MM.1S (cell line): ENCODE measurements at regions not wholly inside any gene's neighbourhood (a gene's known extent, or its start where the extent isn't known, plus 50 kb on each side); places are given as distances from the start of the nearest gene placed in this dataset.

Experiments used
- DNase-seq: peaks from one replicate; pipeline ENCODE4 v3.0.0-alpha.2; 2015
- H2AFZ ChIP-seq: fragments of 300-600 bp; sonication (generic); 2 replicates; pipeline ENCODE4 v1.6.0; 2016; ENCODE audit warnings: antibody characterized with exemption, low read length
- H3F3A ChIP-seq: fragments of 300-600 bp; sonication (generic); 2 replicates; pipeline ENCODE4 v1.6.1; 2016; ENCODE audit warnings: mild to moderate bottlenecking, antibody characterized with exemption, low read length, moderate library complexity, mixed read lengths; ENCODE audit not compliant: insufficient read depth
- H3K27ac ChIP-seq: fragments of 300-600 bp; sonication (generic); 2 replicates; pipeline ENCODE4 v1.5.1; 2016; ENCODE audit warnings: mild to moderate bottlenecking, low read length
- H3K27me3 ChIP-seq: fragments of 300-600 bp; sonication (generic); replicated peaks from 2 replicates; pipeline ENCODE4 v1.6.0; 2016; ENCODE audit warnings: low read length; ENCODE audit not compliant: insufficient read depth
- H3K36me3 ChIP-seq: fragments of 300-600 bp; sonication (generic); replicated peaks from 2 replicates; pipeline ENCODE4 v1.6.1; 2016; ENCODE audit warnings: mild to moderate bottlenecking, low read length, mixed read lengths; ENCODE audit not compliant: insufficient read depth
- H3K4me1 ChIP-seq: fragments of 300-600 bp; sonication (generic); 2 replicates; pipeline ENCODE4 v1.6.1; 2016; ENCODE audit warnings: low read length, mixed read lengths
- H3K4me2 ChIP-seq: fragments of 300-600 bp; sonication (generic); 2 replicates; pipeline ENCODE4 v1.6.0; 2016; ENCODE audit warnings: low read depth, low read length
- H3K4me3 ChIP-seq: fragments of 300-600 bp; sonication (generic); 2 replicates; pipeline ENCODE4 v1.5.1; 2016; ENCODE audit warnings: low read length, mixed read lengths
- H3K79me2 ChIP-seq: fragments of 300-600 bp; sonication (generic); 2 replicates; pipeline ENCODE4 v1.6.1; 2016; ENCODE audit warnings: mixed run types, low read length, mixed read lengths
- H3K9ac ChIP-seq: fragments of 300-600 bp; sonication (generic); 2 replicates; pipeline ENCODE4 v1.6.1; 2016; ENCODE audit warnings: low read length, mixed read lengths
- H3K9me2 ChIP-seq: fragments of 300-600 bp; sonication (generic); replicated peaks from 2 replicates; pipeline ENCODE4 v1.6.1; 2016; ENCODE audit warnings: mild to moderate bottlenecking, low read length, mixed read lengths; ENCODE audit not compliant: insufficient read depth
- H3K9me3 ChIP-seq: fragments of 300-600 bp; sonication (generic); replicated peaks from 2 replicates; pipeline ENCODE4 v1.6.1; 2016; ENCODE audit warnings: mild to moderate bottlenecking, low read length, mixed read lengths; ENCODE audit not compliant: insufficient read depth
- H4K20me1 ChIP-seq: fragments of 300-600 bp; sonication (generic); 2 replicates; pipeline ENCODE4 v1.6.1; 2016; ENCODE audit warnings: mild to moderate bottlenecking, low read length, moderate library complexity, mixed read lengths; ENCODE audit not compliant: insufficient read depth
- EZH2 ChIP-seq: fragments of 300-600 bp; sonication (generic); optimal IDR thresholded peaks from 2 replicates; pipeline ENCODE3; 2017; ENCODE audit warnings: low read depth, mild to moderate bottlenecking, antibody characterized with exemption, low read length, mixed read lengths
- EZH2phosphoT487 ChIP-seq: fragments of 300-600 bp; sonication (generic); IDR thresholded peaks from 2 replicates; pipeline ENCODE4 v1.6.1; 2018; ENCODE audit warnings: antibody characterized with exemption, low read length
- TF ChIP-seq, protein P1 (sequence below): fragments of 300-600 bp; sonication (generic); IDR thresholded peaks from 2 replicates; pipeline ENCODE4 v1.5.1; 2016; ENCODE audit warnings: antibody characterized with exemption, low read length, mixed read lengths

DNA sequence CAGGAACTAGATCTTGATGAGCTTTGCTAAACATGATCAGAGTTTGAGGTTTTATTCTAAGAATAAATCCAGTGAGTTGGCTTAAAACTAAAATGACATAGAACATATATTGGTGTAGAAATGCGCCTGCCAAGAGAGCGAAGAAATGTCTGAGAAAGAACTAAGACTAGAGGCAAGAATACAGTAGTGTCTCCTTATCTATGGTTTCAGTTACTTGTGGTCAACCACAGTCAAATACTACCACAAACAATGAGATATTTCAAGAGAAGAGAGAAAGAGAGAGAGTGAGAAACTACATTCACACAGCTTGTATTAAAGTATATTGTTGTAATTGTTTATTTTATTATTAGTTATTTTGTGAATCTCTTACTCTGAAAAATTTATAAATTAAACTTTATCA lies 254.4 kb upstream of the CDH10 start:
- Histone ChIP-seq H2AFZ (no peak overlapping the region), H3K4me3 (no peak overlapping the region), H3K79me2 (no peaks in the 10 kb centered on the region), H3K9me2 (no peaks in the 10 kb centered on the region), H3K9ac (no peak overlapping the region), H3K4me2 (peak overlapping the region; percentile 47; the same call in 1 of the 2 replicates), H3F3A (peaks cover 6% of the 10 kb centered on the region), H3K27ac (no peak overlapping the region), H3K9me3 (no peaks in the 10 kb centered on the region), H3K4me1 (peaks cover 7% of the 10 kb centered on the region; the same call in 1 of the 2 replicates), H3K27me3 (peaks cover 59% of the 10 kb centered on the region), H4K20me1 (no peaks in the 10 kb centered on the region), H3K36me3 (no peaks in the 10 kb centered on the region)
- DNase-seq = peak; percentile 73
- TF ChIP-seq EZH2 (no peak), EZH2phosphoT487 (no peak)
- TF ChIP-seq, protein P1, sequence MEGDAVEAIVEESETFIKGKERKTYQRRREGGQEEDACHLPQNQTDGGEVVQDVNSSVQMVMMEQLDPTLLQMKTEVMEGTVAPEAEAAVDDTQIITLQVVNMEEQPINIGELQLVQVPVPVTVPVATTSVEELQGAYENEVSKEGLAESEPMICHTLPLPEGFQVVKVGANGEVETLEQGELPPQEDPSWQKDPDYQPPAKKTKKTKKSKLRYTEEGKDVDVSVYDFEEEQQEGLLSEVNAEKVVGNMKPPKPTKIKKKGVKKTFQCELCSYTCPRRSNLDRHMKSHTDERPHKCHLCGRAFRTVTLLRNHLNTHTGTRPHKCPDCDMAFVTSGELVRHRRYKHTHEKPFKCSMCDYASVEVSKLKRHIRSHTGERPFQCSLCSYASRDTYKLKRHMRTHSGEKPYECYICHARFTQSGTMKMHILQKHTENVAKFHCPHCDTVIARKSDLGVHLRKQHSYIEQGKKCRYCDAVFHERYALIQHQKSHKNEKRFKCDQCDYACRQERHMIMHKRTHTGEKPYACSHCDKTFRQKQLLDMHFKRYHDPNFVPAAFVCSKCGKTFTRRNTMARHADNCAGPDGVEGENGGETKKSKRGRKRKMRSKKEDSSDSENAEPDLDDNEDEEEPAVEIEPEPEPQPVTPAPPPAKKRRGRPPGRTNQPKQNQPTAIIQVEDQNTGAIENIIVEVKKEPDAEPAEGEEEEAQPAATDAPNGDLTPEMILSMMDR = no peak

DNA sequence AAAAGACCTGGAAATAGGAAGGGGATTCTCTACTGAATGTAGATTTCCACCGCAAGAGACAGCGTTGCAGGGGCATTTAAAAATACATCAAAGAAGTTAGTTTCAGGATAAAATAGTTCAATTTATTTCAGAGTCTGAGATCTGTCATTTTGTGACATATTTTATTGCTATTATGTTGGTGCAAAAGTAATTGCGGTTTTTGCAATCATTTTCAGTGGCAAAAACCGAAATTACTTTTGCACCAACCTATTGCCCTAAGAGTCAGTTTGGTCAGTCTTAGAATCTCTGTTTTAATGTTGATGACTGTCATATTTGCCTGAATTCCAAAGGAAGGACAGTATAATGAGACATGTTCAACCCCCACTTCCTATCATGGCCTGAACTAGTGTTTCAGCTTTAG lies 219.5 kb upstream of the CDH10 start:
- no peak overlapping the region for H3K4me3 ChIP-seq
- H4K20me1 ChIP-seq = no peaks in the 10 kb centered on the region
- no peaks in the 10 kb centered on the region for H3F3A ChIP-seq
- H2AFZ ChIP-seq = no peak overlapping the region
- H3K4me1 ChIP-seq = no peaks in the 10 kb centered on the region
- TF ChIP-seq, protein P1 = no peak
- TF ChIP-seq EZH2 = no peak
- TF ChIP-seq EZH2phosphoT487 = no peak
- H3K79me2 ChIP-seq = no peaks in the 10 kb centered on the region
- H3K4me2 ChIP-seq = no peak overlapping the region
- no peak overlapping the region for H3K9ac ChIP-seq
- H3K36me3 ChIP-seq = no peaks in the 10 kb centered on the region
- no peaks in the 10 kb centered on the region for H3K9me2 ChIP-seq
- no peak for DNase-seq
- no peak overlapping the region for H3K27ac ChIP-seq
- H3K27me3 ChIP-seq = no peaks in the 10 kb centered on the region
- no peaks in the 10 kb centered on the region for H3K9me3 ChIP-seq

DNA sequence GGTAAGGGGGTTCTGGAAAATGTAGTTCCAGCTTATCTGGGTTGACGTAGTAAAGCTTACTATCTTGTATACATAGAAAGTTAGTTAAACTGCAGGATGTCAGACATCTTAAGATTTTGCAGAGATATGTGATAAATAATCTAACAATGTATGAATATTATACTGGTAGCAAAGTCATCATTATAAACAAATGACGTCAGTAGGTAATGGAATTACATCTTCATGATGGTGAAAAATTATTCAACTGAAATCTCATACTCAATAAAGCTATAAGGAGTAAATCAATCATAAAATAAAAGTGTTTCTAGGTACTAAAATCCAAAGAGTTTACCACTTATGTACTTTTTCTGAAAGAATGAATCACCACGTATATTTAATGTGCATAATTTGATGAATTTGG lies 217.3 kb upstream of the CDH10 start:
- no peaks in the 10 kb centered on the region for H3K9me2 ChIP-seq
- no peak overlapping the region for H2AFZ ChIP-seq
- H3K27ac ChIP-seq = no peak overlapping the region
- H3K9me3 ChIP-seq = no peaks in the 10 kb centered on the region
- H3K4me1 ChIP-seq = no peaks in the 10 kb centered on the region
- no peak overlapping the region for H3K4me2 ChIP-seq
- no peak overlapping the region for H3K9ac ChIP-seq
- no peak for DNase-seq
- TF ChIP-seq EZH2 = no peak
- TF ChIP-seq, protein P1 = no peak
- no peak for TF ChIP-seq EZH2phosphoT487
- H3K36me3 ChIP-seq = no peaks in the 10 kb centered on the region
- H3K27me3 ChIP-seq = no peaks in the 10 kb centered on the region
- no peaks in the 10 kb centered on the region for H4K20me1 ChIP-seq
- H3K79me2 ChIP-seq = no peaks in the 10 kb centered on the region
- H3F3A ChIP-seq = no peaks in the 10 kb centered on the region
- H3K4me3 ChIP-seq = no peak overlapping the region
